ENCODE measurements at regions not wholly inside any gene's neighbourhood (a gene's known extent, or its start where the extent isn't known, plus 50 kb on each side); places are given as distances from the start of the nearest gene placed in this dataset.

- no peak for TF ChIP-seq EZH2 (IDR thresholded peaks at IDR 0.05; ENCODE audit: borderline replicate concordance, insufficient read depth, low read depth, low read length, poor library complexity, severe bottlenecking)
- no peak for TF ChIP-seq CTCF (IDR thresholded peaks at IDR 0.05)
Observed at GRCh38 chr9:19938990-19939733, 150.3 kb upstream of the SLC24A2 start.

GRCh38 chr9:19937121-19937520, 148.3 kb upstream of the SLC24A2 start:
- Histone ChIP-seq H3K36me3 (replicated peaks in 1 of 2; ENCODE audit: control extremely low read depth in 1 of 2, control insufficient read depth in 1 of 2, extremely low read depth in 1 of 2, insufficient read depth in 2 of 2, low read length in 1 of 2) (no peaks in the 10 kb centered on the region), H3K9me3 (ENCODE audit: control extremely low read depth in 1 of 3, control insufficient read depth in 2 of 3, insufficient read depth in 1 of 3, low read length in 2 of 3) (no peaks in the 10 kb centered on the region), H3K4me1 (ENCODE audit: control insufficient read depth in 2 of 2, insufficient read depth in 2 of 2, low read length in 2 of 2) (peaks cover 7% of the 10 kb centered on the region in 2 donors), H3K9ac (ENCODE audit: low read length) (no peak overlapping the region), H3K79me2 (ENCODE audit: control insufficient read depth, insufficient read depth, low read length) (no peaks in the 10 kb centered on the region), H3K27me3 (replicated peaks in 1 of 4; ENCODE audit: control extremely low read depth in 1 of 4, control insufficient read depth in 3 of 4, insufficient read depth in 4 of 4, low read length in 3 of 4) (peaks cover 0 to 3% (median 0%) of the 10 kb centered on the region in 4 experiments), H3K4me2 (replicated peaks; ENCODE audit: low read depth, low read length, poor library complexity, severe bottlenecking) (no peak overlapping the region), H3K4me3 (ENCODE audit: control extremely low read depth in 1 of 5, extremely low read depth in 1 of 5, insufficient read depth in 1 of 5, low read depth in 2 of 5, low read length in 4 of 5) (no peak overlapping the region), H2AFZ (ENCODE audit: insufficient read depth, low read depth, low read length, poor library complexity, severe bottlenecking) (no peak overlapping the region), H3K27ac (ENCODE audit: low read length in 2 of 2) (no peak overlapping the region), H4K20me1 (ENCODE audit: control insufficient read depth, insufficient read depth, low read length, poor library complexity, severe bottlenecking) (no peaks in the 10 kb centered on the region)
- no peak for TF ChIP-seq CTCF (IDR thresholded peaks at IDR 0.05)
- no peak for TF ChIP-seq EZH2 (IDR thresholded peaks at IDR 0.05; ENCODE audit: borderline replicate concordance, insufficient read depth, low read depth, low read length, poor library complexity, severe bottlenecking)
- Mint-ChIP-seq H3K4me3 (no peak overlapping the region), H3K9me3 (ENCODE audit: insufficient read depth) (no peaks in the 10 kb centered on the region), H3K27me3 (peaks cover 13% of the 10 kb centered on the region), H3K27ac (no peak overlapping the region), H3K4me1 (peaks cover 4% of the 10 kb centered on the region)
- ATAC-seq (ENCODE audit: low read depth) (no peak), DNase-seq (no peak)
- intact Hi-C loops (cut with micrococcal nuclease) = no loop called here
- no CpG with 5 or more reads among the region's 1 CpG for WGBS (ENCODE audit: insufficient coverage)
- CTCF ChIA-PET = interaction anchor here (1.4 kb wide), 1 partner anchor 10 kb away, joined by 6 read pairs; no protein-coding TSS in a partner anchor
- POLR2A ChIA-PET = no interaction called here

More at GRCh38 chr9:19938990-19939733, 150.3 kb upstream of the SLC24A2 start:
- ChIA-PET CTCF (no interaction called here), POLR2A (no interaction called here)
- Histone ChIP-seq H3K9me3 (ENCODE audit: control extremely low read depth in 1 of 3, control insufficient read depth in 2 of 3, insufficient read depth in 1 of 3, low read length in 2 of 3) (no peaks in the 10 kb centered on the region), H3K4me3 (ENCODE audit: control extremely low read depth in 1 of 5, extremely low read depth in 1 of 5, insufficient read depth in 1 of 5, low read depth in 2 of 5, low read length in 4 of 5) (no peak overlapping the region), H3K36me3 (replicated peaks in 1 of 2; ENCODE audit: control extremely low read depth in 1 of 2, control insufficient read depth in 1 of 2, extremely low read depth in 1 of 2, insufficient read depth in 2 of 2, low read length in 1 of 2) (no peaks in the 10 kb centered on the region), H3K79me2 (ENCODE audit: control insufficient read depth, insufficient read depth, low read length) (no peaks in the 10 kb centered on the region), H3K27ac (ENCODE audit: low read length in 2 of 2) (no peak overlapping the region), H2AFZ (ENCODE audit: insufficient read depth, low read depth, low read length, poor library complexity, severe bottlenecking) (no peak overlapping the region), H3K9ac (ENCODE audit: low read length) (no peak overlapping the region), H4K20me1 (ENCODE audit: control insufficient read depth, insufficient read depth, low read length, poor library complexity, severe bottlenecking) (no peaks in the 10 kb centered on the region), H3K27me3 (replicated peaks in 1 of 4; ENCODE audit: control extremely low read depth in 1 of 4, control insufficient read depth in 3 of 4, insufficient read depth in 4 of 4, low read length in 3 of 4) (peaks cover 0 to 6% (median 0%) of the 10 kb centered on the region in 4 experiments), H3K4me2 (replicated peaks; ENCODE audit: low read depth, low read length, poor library complexity, severe bottlenecking) (no peak overlapping the region), H3K4me1 (ENCODE audit: control insufficient read depth in 2 of 2, insufficient read depth in 2 of 2, low read length in 2 of 2) (peaks cover 6% of the 10 kb centered on the region in 2 donors)
- no peak for ATAC-seq (ENCODE audit: low read depth)
- no peak overlapping the region for H3K27ac Mint-ChIP-seq
- peaks cover 13% of the 10 kb centered on the region for H3K27me3 Mint-ChIP-seq
- 80% methylated on average over 1 of the region's 6 CpGs for WGBS (ENCODE audit: insufficient coverage)
- no peaks in the 10 kb centered on the region for H3K4me1 Mint-ChIP-seq
- intact Hi-C loops (cut with micrococcal nuclease) = no loop called here
- no peak overlapping the region for H3K4me3 Mint-ChIP-seq
- no peaks in the 10 kb centered on the region for H3K9me3 Mint-ChIP-seq (ENCODE audit: insufficient read depth)
- DNase-seq = no peak

All from B cell (primary cell).